Activated naive CD4-positive, alpha-beta T cell treated with anti-CD3 and anti-CD28 coated beads, Interleukin-2, amount 50 U/mL, for 72 hours (primary cell): ENCODE measurements at regions not wholly inside any gene's neighbourhood (a gene's known extent, or its start where the extent isn't known, plus 50 kb on each side); places are given as distances from the start of the nearest gene placed in this dataset.

Experiments used
- ATAC-seq, 2 donors: fragments of 150-1000 bp; cut with Tn5 transposase; 2 replicates each; pipeline ENCODE4 v1.10.0; 2021; ENCODE audit warnings: mild to moderate bottlenecking in 2 of 2, moderate library complexity in 2 of 2
- DNase-seq, 2 donors: peaks; one replicate each; pipeline ENCODE4 v3.0.0; 2021 to 2022; ENCODE audit warnings: low spot score in 2 of 2
- H3K27ac Mint-ChIP-seq, 2 donors: one replicate each; pipeline ENCODE4 v1.8.0; 2022; ENCODE audit warnings: mild to moderate bottlenecking in 2 of 2, mixed read lengths in 2 of 2
- H3K36me3 Mint-ChIP-seq, 2 donors: one replicate each; pipeline ENCODE4 v1.8.0; 2022; ENCODE audit warnings: mixed read lengths in 2 of 2
- H3K9me3 Mint-ChIP-seq, 2 donors: one replicate each; pipeline ENCODE4 v1.8.0; 2022; ENCODE audit warnings: mixed read lengths in 2 of 2

GRCh38 chr17:69605571-69605970 is 191.1 kb downstream of the MAP2K6 start:
- Mint-ChIP-seq H3K36me3 (peaks cover 0 to 5% of the 10 kb centered on the region in 2 donors), H3K9me3 (peaks cover 0 to 5% of the 10 kb centered on the region in 2 donors), H3K27ac (peak overlapping the region in 1 of 2 donors; percentile 96)
- DNase-seq, result no peak
- no peak for ATAC-seq

- peaks cover 0 to 5% of the 10 kb centered on the region in 2 donors for H3K9me3 Mint-ChIP-seq
- peaks cover 0 to 5% of the 10 kb centered on the region in 2 donors for H3K36me3 Mint-ChIP-seq
- no peak for ATAC-seq
- H3K27ac Mint-ChIP-seq, result peak overlapping the region in 1 of 2 donors; percentile 96
- DNase-seq, result no peak
These were observed 191.8 kb downstream of the MAP2K6 start for GRCh38 chr17:69606142-69606800.

- peak; percentile 20 to 57 for DNase-seq
- ATAC-seq, result peak; percentile 60 to 91
- peak overlapping the region in 1 of 2 donors; percentile 96 for H3K27ac Mint-ChIP-seq
- peaks cover 0 to 5% of the 10 kb centered on the region in 2 donors for H3K36me3 Mint-ChIP-seq
- peaks cover 0 to 5% of the 10 kb centered on the region in 2 donors for H3K9me3 Mint-ChIP-seq
These were observed 192.8 kb downstream of the MAP2K6 start for GRCh38 chr17:69607162-69607834.

- peaks cover 0 to 5% of the 10 kb centered on the region in 2 donors for H3K9me3 Mint-ChIP-seq
- no peak for ATAC-seq
- peak overlapping the region in 1 of 2 donors; percentile 96 for H3K27ac Mint-ChIP-seq
These were observed 193.6 kb downstream of the MAP2K6 start for GRCh38 chr17:69608141-69608540.

GRCh38 chr17:69608808-69609472 is 194.4 kb downstream of the MAP2K6 start:
- peaks cover 0 to 5% of the 10 kb centered on the region in 2 donors for H3K36me3 Mint-ChIP-seq
- peaks cover 0 to 5% of the 10 kb centered on the region in 2 donors for H3K9me3 Mint-ChIP-seq
- H3K27ac Mint-ChIP-seq, result peak overlapping the region in 1 of 2 donors; percentile 96
- DNase-seq, result no peak
- ATAC-seq, result no peak

More at GRCh38 chr17:69608141-69608540, 193.6 kb downstream of the MAP2K6 start:
- DNase-seq, result no peak
- peaks cover 0 to 5% of the 10 kb centered on the region in 2 donors for H3K36me3 Mint-ChIP-seq

- no peak for DNase-seq
- H3K36me3 Mint-ChIP-seq, result peaks cover 0 to 5% of the 10 kb centered on the region in 2 donors
- no peak for ATAC-seq
- no peak overlapping the region for H3K27ac Mint-ChIP-seq
- peaks cover 0 to 5% of the 10 kb centered on the region in 2 donors for H3K9me3 Mint-ChIP-seq
These were observed 195.2 kb downstream of the MAP2K6 start for GRCh38 chr17:69609473-69610305.

GRCh38 chr17:69620363-69620762 is 205.9 kb downstream of the MAP2K6 start:
- ATAC-seq (no peak), DNase-seq (no peak)
- Mint-ChIP-seq H3K27ac (no peak overlapping the region), H3K9me3 (peaks cover 3 to 4% of the 10 kb centered on the region in 2 donors), H3K36me3 (no peaks in the 10 kb centered on the region)

- Mint-ChIP-seq H3K9me3 (peaks cover 3 to 8% of the 10 kb centered on the region in 2 donors), H3K36me3 (no peaks in the 10 kb centered on the region), H3K27ac (no peak overlapping the region)
- ATAC-seq, result peak in 1 of 2 donors; percentile 41
- DNase-seq, result no peak
These were observed 211.0 kb downstream of the MAP2K6 start for GRCh38 chr17:69625474-69625873.

GRCh38 chr17:69630056-69630635 is 215.6 kb downstream of the MAP2K6 start:
- DNase-seq, result no peak
- Mint-ChIP-seq H3K27ac (no peak overlapping the region), H3K36me3 (no peaks in the 10 kb centered on the region), H3K9me3 (peaks cover 4 to 6% of the 10 kb centered on the region in 2 donors)
- no peak for ATAC-seq

- ATAC-seq, result no peak
- H3K36me3 Mint-ChIP-seq, result no peaks in the 10 kb centered on the region
- peaks cover 0 to 6% of the 10 kb centered on the region in 2 donors for H3K9me3 Mint-ChIP-seq
These were observed 220.3 kb downstream of the MAP2K6 start for GRCh38 chr17:69634844-69635243.

GRCh38 chr17:69637446-69638156 is 223.1 kb downstream of the MAP2K6 start:
- ATAC-seq, result no peak
- no peaks in the 10 kb centered on the region for H3K36me3 Mint-ChIP-seq
- no peak for DNase-seq

More at GRCh38 chr17:69634844-69635243, 220.3 kb downstream of the MAP2K6 start:
- H3K27ac Mint-ChIP-seq, result no peak overlapping the region
- DNase-seq, result no peak

GRCh38 chr17:69639096-69639495 is 224.6 kb downstream of the MAP2K6 start:
- no peaks in the 10 kb centered on the region for H3K36me3 Mint-ChIP-seq
- no peak overlapping the region for H3K27ac Mint-ChIP-seq
- peaks cover 0 to 3% of the 10 kb centered on the region in 2 donors for H3K9me3 Mint-ChIP-seq
- no peak for ATAC-seq
- no peak for DNase-seq

More at GRCh38 chr17:69637446-69638156, 223.1 kb downstream of the MAP2K6 start:
- no peaks in the 10 kb centered on the region for H3K9me3 Mint-ChIP-seq
- no peak overlapping the region for H3K27ac Mint-ChIP-seq

- DNase-seq (no peak), ATAC-seq (no peak)
- H3K27ac Mint-ChIP-seq, result no peak overlapping the region
- H3K9me3 Mint-ChIP-seq, result peaks cover 0 to 3% of the 10 kb centered on the region in 2 donors
- H3K36me3 Mint-ChIP-seq, result no peaks in the 10 kb centered on the region
These were observed 225.6 kb downstream of the MAP2K6 start for GRCh38 chr17:69640073-69640472.

GRCh38 chr17:69643686-69644085 is 229.2 kb downstream of the MAP2K6 start:
- H3K27ac Mint-ChIP-seq, result no peak overlapping the region
- peaks cover 6 to 7% of the 10 kb centered on the region in 2 donors for H3K9me3 Mint-ChIP-seq
- DNase-seq (no peak), ATAC-seq (no peak)
- no peaks in the 10 kb centered on the region for H3K36me3 Mint-ChIP-seq

- Mint-ChIP-seq H3K27ac (no peak overlapping the region), H3K36me3 (no peaks in the 10 kb centered on the region), H3K9me3 (peaks cover 6 to 7% of the 10 kb centered on the region in 2 donors)
- no peak for ATAC-seq
- DNase-seq, result no peak
These were observed 232.2 kb downstream of the MAP2K6 start for GRCh38 chr17:69646729-69647128.
